ENCODE measurements at regions not wholly inside any gene's neighbourhood (a gene's known extent, or its start where the extent isn't known, plus 50 kb on each side); places are given as distances from the start of the nearest gene placed in this dataset.
A peak's percentile ranks its signal among the peaks of the same experiment; 100 is the strongest.

- peak in 1 of 3 donors; percentile 24 for DNase-seq
These were observed 790.8 kb downstream of the BRINP1 start for GRCh38 chr9:118578467-118578866.

- no peak for DNase-seq
These were observed 785.8 kb downstream of the BRINP1 start for GRCh38 chr9:118583414-118583813.

GRCh38 chr9:118586978-118587377 lies 782.3 kb downstream of the BRINP1 start:
- DNase-seq = no peak

- DNase-seq = no peak
These were observed 774.8 kb downstream of the BRINP1 start for GRCh38 chr9:118594428-118594827.

- DNase-seq = peak in 2 of 3 donors; percentile 1 to 9
These were observed 773.4 kb downstream of the BRINP1 start for GRCh38 chr9:118595719-118596305.

- no peak for DNase-seq
These were observed 772.7 kb downstream of the BRINP1 start for GRCh38 chr9:118596374-118597015.

GRCh38 chr9:118606668-118607067 lies 762.6 kb downstream of the BRINP1 start:
- no peak for DNase-seq

- DNase-seq = peak in 1 of 3 donors; percentile 9
These were observed 759.7 kb downstream of the BRINP1 start for GRCh38 chr9:118609355-118610044.

- DNase-seq = no peak
These were observed 757.0 kb downstream of the BRINP1 start for GRCh38 chr9:118612201-118612600.

- DNase-seq = no peak
These were observed 755.2 kb downstream of the BRINP1 start for GRCh38 chr9:118613996-118614395.

- no peak for DNase-seq
These were observed 751.2 kb downstream of the BRINP1 start for GRCh38 chr9:118618084-118618483.

- DNase-seq = no peak
These were observed 750.4 kb downstream of the BRINP1 start for GRCh38 chr9:118618849-118619248.

GRCh38 chr9:118624608-118625007 lies 744.6 kb downstream of the BRINP1 start:
- no peak for DNase-seq

- no peak for DNase-seq
These were observed 739.2 kb downstream of the BRINP1 start for GRCh38 chr9:118630079-118630478.

- DNase-seq = no peak
These were observed 738.2 kb downstream of the BRINP1 start for GRCh38 chr9:118630931-118631595.

GRCh38 chr9:118631956-118632355 lies 737.3 kb downstream of the BRINP1 start:
- DNase-seq = no peak

GRCh38 chr9:118635416-118635815 lies 733.8 kb downstream of the BRINP1 start:
- no peak for DNase-seq

- no peak for DNase-seq
These were observed 731.6 kb downstream of the BRINP1 start for GRCh38 chr9:118637681-118638080.

- DNase-seq = no peak
These were observed 728.2 kb downstream of the BRINP1 start for GRCh38 chr9:118640836-118641560.

- DNase-seq = peak in 1 of 3 donors; percentile 1
These were observed 726.1 kb downstream of the BRINP1 start for GRCh38 chr9:118643118-118643517.

- no peak for DNase-seq
These were observed 725.2 kb downstream of the BRINP1 start for GRCh38 chr9:118644066-118644465.

- DNase-seq = no peak
These were observed 721.9 kb downstream of the BRINP1 start for GRCh38 chr9:118647331-118647730.

Measured in muscle of back (tissue), 3 donors.